GM23338 (cell line): ENCODE measurements at regions not wholly inside any gene's neighbourhood (a gene's known extent, or its start where the extent isn't known, plus 50 kb on each side); places are given as distances from the start of the nearest gene placed in this dataset.

Experiments used
- ATAC-seq: fragments of 200-7000 bp; cut with Tn5 transposase; 3 replicates; pipeline ENCODE4 v1.9.1; 2020
- DNase-seq: peaks from one replicate; pipeline ENCODE4 v3.0.0-alpha.2; 2015; ENCODE audit warnings: low spot score
- H2AFZ ChIP-seq: fragments of 200-600 bp; sonication (generic); 2 replicates; pipeline ENCODE4 v1.8.0; 2016; ENCODE audit warnings: antibody characterized with exemption, mild to moderate bottlenecking, moderate library complexity
- H3F3A ChIP-seq: fragments of 200-600 bp; sonication (generic); replicated peaks from 2 replicates; pipeline ENCODE4 v1.8.0; 2017; ENCODE audit warnings: antibody characterized with exemption, mixed run types, low read depth
- H3K27ac ChIP-seq: fragments of 200-600 bp; sonication (generic); 2 replicates; pipeline ENCODE4 v1.6.1; 2016; ENCODE audit warnings: low read depth
- H3K27me3 ChIP-seq: fragments of 200-600 bp; sonication (generic); 2 replicates; pipeline ENCODE4 v1.8.0; 2016; ENCODE audit warnings: mild to moderate bottlenecking, mixed run types, moderate library complexity; ENCODE audit not compliant: insufficient read depth
- H3K36me3 ChIP-seq: fragments of 200-600 bp; sonication (generic); 2 replicates; pipeline ENCODE4 v1.8.0; 2016; ENCODE audit warnings: mild to moderate bottlenecking; ENCODE audit not compliant: insufficient read depth
- H3K4me1 ChIP-seq: fragments of 200-600 bp; sonication (generic); 2 replicates; pipeline ENCODE4 v1.8.0; 2016; ENCODE audit warnings: mild to moderate bottlenecking, moderate library complexity; ENCODE audit not compliant: insufficient read depth
- H3K4me2 ChIP-seq: fragments of 200-600 bp; sonication (generic); 2 replicates; pipeline ENCODE4 v1.7.1; 2017; ENCODE audit warnings: mixed run types
- H3K4me3 ChIP-seq: fragments of 200-600 bp; sonication (generic); 2 replicates; pipeline ENCODE4 v1.6.1; 2016; ENCODE audit warnings: mixed run types
- H3K79me2 ChIP-seq: fragments of 200-600 bp; sonication (generic); replicated peaks from 2 replicates; pipeline ENCODE4 v1.8.0; 2017; ENCODE audit warnings: mild to moderate bottlenecking; ENCODE audit not compliant: insufficient read depth
- H3K9me2 ChIP-seq: fragments of 200-600 bp; sonication (generic); 2 replicates; pipeline ENCODE4 v1.8.0; 2017; ENCODE audit not compliant: insufficient read depth
- H4K20me1 ChIP-seq: fragments of 200-600 bp; sonication (generic); replicated peaks from 2 replicates; pipeline ENCODE4 v1.8.0; 2017; ENCODE audit warnings: mild to moderate bottlenecking; ENCODE audit not compliant: insufficient read depth
- H3K27ac Mint-ChIP-seq: 2 replicates; pipeline ENCODE4 v1.8.0; 2020; ENCODE audit warnings: inconsistent platforms, mild to moderate bottlenecking, moderate library complexity, mixed read lengths
- H3K27me3 Mint-ChIP-seq: 3 replicates; pipeline ENCODE4 v1.8.0; 2022; ENCODE audit warnings: low read depth, mild to moderate bottlenecking, moderate library complexity, mixed read lengths, inconsistent platforms; ENCODE audit not compliant: insufficient read depth, poor library complexity
- H3K36me3 Mint-ChIP-seq: 3 replicates; pipeline ENCODE4 v1.8.0; 2021; ENCODE audit warnings: low read depth, mild to moderate bottlenecking, inconsistent platforms, moderate library complexity, mixed read lengths
- H3K4me1 Mint-ChIP-seq: 3 replicates; pipeline ENCODE4 v1.8.0; 2020; ENCODE audit warnings: mild to moderate bottlenecking, inconsistent platforms, mixed read lengths
- H3K4me3 Mint-ChIP-seq: 3 replicates; pipeline ENCODE4 v1.8.0; 2021; ENCODE audit warnings: moderate library complexity, mild to moderate bottlenecking, inconsistent platforms, mixed read lengths
- H3K9me3 Mint-ChIP-seq: 3 replicates; pipeline ENCODE4 v1.8.0; 2020; ENCODE audit warnings: moderate library complexity, mild to moderate bottlenecking, inconsistent platforms, mixed read lengths
- CTCF ChIP-seq, 2 experiments: fragments of 200-600 bp in 1 of 2; sonication (generic) in 1 of 2; conservative IDR thresholded peaks; 2 replicates each; pipeline versions ENCODE4 v1.5.1 to v1.6.1; 2016 to 2017; ENCODE audit warnings: antibody characterized with exemption in 2 of 2, low read depth in 2 of 2, mild to moderate bottlenecking in 2 of 2, moderate library complexity in 1 of 2
- ETS1 ChIP-seq: IDR thresholded peaks from 2 replicates; pipeline ENCODE4 v1.6.1; 2016; ENCODE audit warnings: antibody characterized with exemption
- JUNB ChIP-seq: IDR thresholded peaks from one replicate; pipeline ENCODE4 v1.6.1; 2016; ENCODE audit warnings: antibody characterized with exemption; ENCODE audit not compliant: unreplicated experiment
- NANOG ChIP-seq: IDR thresholded peaks from 2 replicates; pipeline ENCODE4 v1.6.1; 2016; ENCODE audit warnings: antibody characterized with exemption, borderline replicate concordance
- POLR2AphosphoS5 ChIP-seq: IDR thresholded peaks from 2 replicates; pipeline ENCODE4 v1.6.1; 2016; ENCODE audit warnings: antibody characterized with exemption, low read depth
- ZNF331 ChIP-seq: fragments of 250-450 bp; sonication (Bioruptor Pico); IDR thresholded peaks from 2 replicates; pipeline ENCODE4 v1.5.0; 2020; ENCODE audit warnings: low read depth, mild to moderate bottlenecking, moderate library complexity
- ZNF462 ChIP-seq: fragments of 250-450 bp; sonication (Bioruptor Pico); IDR thresholded peaks from 2 replicates; pipeline ENCODE4 v1.5.0; 2020; ENCODE audit warnings: mild to moderate bottlenecking, moderate library complexity

GRCh38 chr5:98714710-98715288 lies 58.7 kb upstream of the RGMB start:
- Histone ChIP-seq H4K20me1 (no peaks in the 10 kb centered on the region), H3K27ac (no peak overlapping the region), H3K36me3 (no peaks in the 10 kb centered on the region), H3K4me3 (no peak overlapping the region), H3K4me1 (peaks cover 4% of the 10 kb centered on the region; the same call in 1 of the 2 replicates), H3K9me2 (no peaks in the 10 kb centered on the region; the same call in 1 of the 2 replicates), H3F3A (no peaks in the 10 kb centered on the region), H3K79me2 (no peaks in the 10 kb centered on the region), H3K27me3 (no peaks in the 10 kb centered on the region), H2AFZ (no peak overlapping the region), H3K4me2 (no peak overlapping the region)
- peaks cover 5% of the 10 kb centered on the region; the same call in 1 of the 3 replicates for H3K4me1 Mint-ChIP-seq
- H3K27me3 Mint-ChIP-seq, result no peaks in the 10 kb centered on the region
- ATAC-seq (no peak), DNase-seq (no peak)
- H3K36me3 Mint-ChIP-seq, result peaks cover 11% of the 10 kb centered on the region; the same call in 2 of the 3 replicates
- TF ChIP-seq POLR2AphosphoS5 (no peak), CTCF (conservative IDR thresholded peaks at IDR 0.05; ENCODE audit: low read depth in 2 of 2) (no peak)
- H3K9me3 Mint-ChIP-seq, result peaks cover 15% of the 10 kb centered on the region
- no peak overlapping the region for H3K27ac Mint-ChIP-seq
- no peak overlapping the region for H3K4me3 Mint-ChIP-seq

GRCh38 chr5:98721231-98721928 lies 52.1 kb upstream of the RGMB start:
- Histone ChIP-seq H3K4me2 (no peak overlapping the region), H3K4me1 (no peaks in the 10 kb centered on the region), H3K27me3 (no peaks in the 10 kb centered on the region), H3K4me3 (no peak overlapping the region), H3K79me2 (no peaks in the 10 kb centered on the region), H2AFZ (no peak overlapping the region), H3K36me3 (no peaks in the 10 kb centered on the region), H3F3A (no peaks in the 10 kb centered on the region), H4K20me1 (no peaks in the 10 kb centered on the region), H3K9me2 (no peaks in the 10 kb centered on the region), H3K27ac (no peak overlapping the region)
- 0 out of 3 replicates have a peak, but pooled peaks cover under 1% of the 10 kb centered on the region for H3K4me1 Mint-ChIP-seq
- ATAC-seq (no peak), DNase-seq (no peak)
- H3K9me3 Mint-ChIP-seq, result peaks cover 15% of the 10 kb centered on the region
- no peak overlapping the region for H3K27ac Mint-ChIP-seq
- no peak overlapping the region for H3K4me3 Mint-ChIP-seq
- no peaks in the 10 kb centered on the region for H3K27me3 Mint-ChIP-seq
- H3K36me3 Mint-ChIP-seq, result peaks cover 11% of the 10 kb centered on the region; the same call in 2 of the 3 replicates
- no peak for TF ChIP-seq ZNF331
- no peak for TF ChIP-seq ZNF462 (CRISPR knock-in tag)
- TF ChIP-seq NANOG, result no peak
- TF ChIP-seq POLR2AphosphoS5, result no peak
- TF ChIP-seq ETS1, result no peak
- no peak for TF ChIP-seq JUNB
